ENCODE measurements at regions not wholly inside any gene's neighbourhood (a gene's known extent, or its start where the extent isn't known, plus 50 kb on each side); places are given as distances from the start of the nearest gene placed in this dataset.

- TF ChIP-seq, protein P1, sequence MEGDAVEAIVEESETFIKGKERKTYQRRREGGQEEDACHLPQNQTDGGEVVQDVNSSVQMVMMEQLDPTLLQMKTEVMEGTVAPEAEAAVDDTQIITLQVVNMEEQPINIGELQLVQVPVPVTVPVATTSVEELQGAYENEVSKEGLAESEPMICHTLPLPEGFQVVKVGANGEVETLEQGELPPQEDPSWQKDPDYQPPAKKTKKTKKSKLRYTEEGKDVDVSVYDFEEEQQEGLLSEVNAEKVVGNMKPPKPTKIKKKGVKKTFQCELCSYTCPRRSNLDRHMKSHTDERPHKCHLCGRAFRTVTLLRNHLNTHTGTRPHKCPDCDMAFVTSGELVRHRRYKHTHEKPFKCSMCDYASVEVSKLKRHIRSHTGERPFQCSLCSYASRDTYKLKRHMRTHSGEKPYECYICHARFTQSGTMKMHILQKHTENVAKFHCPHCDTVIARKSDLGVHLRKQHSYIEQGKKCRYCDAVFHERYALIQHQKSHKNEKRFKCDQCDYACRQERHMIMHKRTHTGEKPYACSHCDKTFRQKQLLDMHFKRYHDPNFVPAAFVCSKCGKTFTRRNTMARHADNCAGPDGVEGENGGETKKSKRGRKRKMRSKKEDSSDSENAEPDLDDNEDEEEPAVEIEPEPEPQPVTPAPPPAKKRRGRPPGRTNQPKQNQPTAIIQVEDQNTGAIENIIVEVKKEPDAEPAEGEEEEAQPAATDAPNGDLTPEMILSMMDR (IDR thresholded peaks at IDR 0.05; ENCODE audit: insufficient read depth, low read length, poor library complexity, severe bottlenecking) = no peak
- TF ChIP-seq EZH2phosphoT487 (conservative IDR thresholded peaks at IDR 0.05; ENCODE audit: low read length) = no peak
These were observed 298.1 kb downstream of the NSUN3 start for GRCh38 chr3:94360987-94361386.
